GM21447 (cell line): ENCODE measurements at regions not wholly inside any gene's neighbourhood (a gene's known extent, or its start where the extent isn't known, plus 50 kb on each side); places are given as distances from the start of the nearest gene placed in this dataset.
A peak's percentile ranks its signal among the peaks of the same experiment; 100 is the strongest.
"Not testable (repeated sequence)": the region's sequence is repeated elsewhere in the genome, so short reads cannot be mapped to it uniquely, and the experiment has no call there.

Experiments
- ATAC-seq: cut with Tn5 transposase; IDR thresholded peaks from one replicate; pipeline ENCODE4 v1.9.1; 2021; ENCODE audit not compliant: unreplicated experiment

DNA sequence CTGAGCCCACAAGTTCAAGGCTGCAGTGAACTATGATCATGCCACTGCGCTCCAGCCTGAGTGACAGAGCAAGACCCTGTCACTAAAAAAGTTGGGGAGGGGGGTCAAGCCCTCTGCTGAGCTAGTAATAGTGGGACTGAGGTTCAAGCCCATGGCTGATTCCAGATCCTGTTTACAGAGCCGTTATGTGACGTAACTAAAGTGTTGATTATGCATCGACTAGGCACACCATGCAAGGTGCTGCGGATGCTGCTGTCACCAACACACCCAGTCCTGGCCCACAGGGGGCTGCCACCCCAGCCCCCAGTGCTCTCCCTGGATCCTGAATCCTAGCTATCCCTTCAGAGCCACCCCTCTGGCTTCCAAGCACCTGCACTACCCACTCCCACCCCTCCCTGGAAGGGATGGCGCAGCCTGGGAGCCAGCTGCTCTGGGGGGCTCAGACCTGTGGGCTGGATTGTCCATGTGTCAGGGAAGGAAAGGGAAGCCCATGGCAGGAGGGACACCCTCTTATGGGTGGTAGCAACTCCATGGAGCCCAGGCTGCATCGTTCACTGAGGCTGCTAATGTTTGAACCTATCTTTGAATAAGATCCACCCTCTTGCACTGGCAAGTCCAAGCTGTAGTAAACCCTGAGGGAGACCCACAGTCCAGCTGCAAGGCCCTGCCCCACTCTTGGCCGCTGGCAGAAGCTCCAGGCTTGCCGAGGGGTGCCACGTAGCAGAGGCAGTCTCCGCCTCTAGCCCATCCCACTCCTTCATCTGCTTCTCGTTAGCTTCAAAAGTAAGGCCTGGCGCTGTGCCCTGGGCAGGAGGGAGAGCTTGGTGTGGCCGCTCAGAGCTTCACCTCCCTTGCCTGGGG is 95.0 kb downstream of the SNX5 start:
- no peak for ATAC-seq

DNA sequence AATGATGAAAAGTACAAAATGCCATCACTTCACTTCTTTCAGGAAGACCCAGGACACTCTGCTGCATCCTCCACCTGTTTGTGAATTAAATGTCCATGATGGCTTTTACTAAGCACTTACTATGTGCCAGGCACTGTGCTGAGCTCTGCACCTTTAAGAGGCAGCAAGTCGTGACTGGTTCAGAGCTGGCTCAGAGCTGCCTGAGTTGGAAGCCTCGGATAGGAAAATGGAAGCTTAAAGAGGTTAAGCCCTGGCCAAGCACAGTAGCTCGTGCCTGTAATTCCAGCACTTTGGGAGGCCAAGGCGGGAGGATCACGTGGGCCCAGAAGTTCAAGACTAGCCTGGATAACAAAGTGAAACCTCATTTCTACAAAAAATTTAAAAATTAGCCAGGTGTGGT is 95.6 kb downstream of the SNX5 start:
- no peak for ATAC-seq

DNA sequence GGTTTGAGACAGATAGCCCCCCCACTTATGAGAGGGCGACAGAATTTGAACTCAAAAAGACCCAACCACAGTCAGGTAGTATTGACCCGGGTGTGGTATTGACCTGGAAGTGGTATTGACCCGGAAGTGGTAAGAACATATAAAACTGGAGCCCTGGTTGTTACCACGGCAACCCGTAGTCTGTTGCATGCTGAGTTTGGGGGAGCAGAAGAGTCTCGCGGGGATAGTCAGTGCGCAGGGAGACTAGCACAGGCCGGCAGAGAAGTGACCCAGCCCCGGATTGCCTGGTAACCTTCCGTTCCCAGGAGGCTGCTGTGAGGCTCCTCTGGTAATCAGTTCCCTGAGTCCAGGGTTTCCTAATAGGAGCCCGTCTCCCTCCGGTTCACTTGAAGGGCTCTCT is 96.2 kb downstream of the SNX5 start:
- no peak for ATAC-seq

DNA sequence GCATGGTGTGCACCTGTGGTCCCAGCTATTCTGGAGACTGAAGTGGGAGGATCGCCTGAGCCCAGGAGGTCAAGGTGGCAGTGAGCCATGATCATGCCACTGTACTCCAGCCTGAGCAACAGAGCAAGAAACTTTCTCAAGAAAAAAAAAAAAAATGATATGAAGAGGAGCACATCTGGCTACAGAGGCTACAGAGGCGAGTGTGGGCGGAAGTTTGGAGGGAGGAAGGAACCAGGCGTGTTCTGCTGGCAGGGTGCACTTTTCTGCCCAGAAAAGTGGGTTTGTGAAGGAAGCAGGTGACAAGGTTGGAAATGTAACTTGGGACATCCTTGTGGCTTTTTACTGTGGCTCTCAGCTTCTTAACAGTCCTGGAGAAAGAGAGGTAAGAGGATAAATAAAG is 96.7 kb downstream of the SNX5 start:
- no peak for ATAC-seq

DNA sequence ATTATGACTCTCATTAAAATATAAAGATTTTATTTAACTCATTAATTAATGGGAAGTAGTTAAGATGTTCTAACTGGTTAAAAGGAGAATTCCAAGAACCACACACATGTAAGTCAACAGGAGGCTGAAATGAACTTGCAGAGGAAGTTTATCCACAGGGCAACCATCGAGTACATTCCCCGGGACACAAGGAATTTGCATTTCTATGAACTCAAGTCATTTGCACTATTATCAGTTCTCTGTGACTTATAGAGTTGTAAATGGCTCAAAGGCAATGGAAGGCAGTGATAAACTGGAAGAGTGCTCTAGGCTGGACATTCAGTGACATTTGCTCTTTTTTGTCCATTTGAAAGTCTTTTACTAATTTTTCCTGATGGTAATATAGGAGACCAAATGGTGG is 97.4 kb downstream of the SNX5 start:
- ATAC-seq: no peak

DNA sequence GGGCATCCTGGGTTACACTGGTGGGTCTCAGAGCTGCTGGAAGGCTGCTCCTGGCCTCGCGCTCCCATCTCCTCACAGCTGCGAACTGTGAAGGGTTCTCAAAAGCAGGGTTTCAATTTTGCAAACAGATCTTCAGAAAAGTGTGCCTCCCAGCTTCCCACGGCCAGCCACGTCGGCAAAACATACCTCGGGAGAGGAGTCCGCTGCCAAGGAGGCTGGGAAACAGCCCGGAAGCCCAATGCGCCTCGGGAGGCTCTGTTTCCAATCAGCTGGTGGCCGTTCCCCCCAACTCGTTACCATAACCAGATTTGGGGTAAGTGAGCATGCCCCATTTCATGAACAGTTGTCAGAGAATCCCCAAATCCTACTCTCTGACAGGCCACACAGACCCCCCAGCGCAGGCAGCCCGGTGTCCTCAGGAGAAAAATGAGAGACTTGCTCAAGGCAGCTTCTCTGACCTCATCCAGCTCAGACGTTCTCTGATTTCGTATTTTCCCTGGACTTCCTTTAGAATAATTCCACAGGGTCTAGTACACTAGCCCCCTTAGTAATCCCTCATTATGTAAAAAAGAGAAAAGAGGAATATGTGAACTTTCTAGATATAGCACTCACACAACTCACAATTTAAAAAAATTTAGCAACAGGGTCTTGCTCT is 98.4 kb downstream of the SNX5 start:
- ATAC-seq: no peak

DNA sequence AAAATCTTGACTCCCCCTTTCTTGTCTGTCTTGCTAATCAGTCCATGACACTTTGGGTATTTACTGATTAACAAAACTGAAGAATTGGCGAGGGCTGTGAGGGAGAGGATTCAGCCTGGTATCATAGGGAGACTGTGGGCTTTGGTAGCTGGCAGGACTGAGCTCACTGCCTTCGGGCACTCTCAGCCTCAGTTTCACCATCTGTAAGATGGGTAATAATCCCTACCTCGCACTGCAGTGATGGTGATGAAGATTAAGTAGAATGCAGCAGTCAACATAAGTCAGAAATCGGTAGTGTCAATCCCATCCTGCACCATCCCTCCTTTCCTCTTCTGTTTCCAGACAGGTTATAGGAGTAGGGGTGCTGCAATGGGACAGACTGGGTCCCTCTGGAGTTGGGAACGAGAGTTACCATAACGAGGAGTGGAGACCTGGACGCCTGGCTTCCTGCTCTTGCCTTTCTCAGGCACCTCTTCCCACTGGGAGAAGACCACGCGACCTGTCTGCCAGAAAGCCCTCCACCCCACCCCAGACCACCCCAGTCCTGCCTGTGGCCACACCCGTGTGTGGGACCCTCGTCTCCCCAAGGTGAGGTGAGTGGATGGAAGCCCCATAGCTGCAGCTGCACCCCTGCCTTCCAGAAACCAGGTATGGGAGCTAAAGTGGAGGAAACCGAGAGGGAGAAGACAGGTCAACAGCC is 99.1 kb downstream of the SNX5 start:
- ATAC-seq: no peak

DNA sequence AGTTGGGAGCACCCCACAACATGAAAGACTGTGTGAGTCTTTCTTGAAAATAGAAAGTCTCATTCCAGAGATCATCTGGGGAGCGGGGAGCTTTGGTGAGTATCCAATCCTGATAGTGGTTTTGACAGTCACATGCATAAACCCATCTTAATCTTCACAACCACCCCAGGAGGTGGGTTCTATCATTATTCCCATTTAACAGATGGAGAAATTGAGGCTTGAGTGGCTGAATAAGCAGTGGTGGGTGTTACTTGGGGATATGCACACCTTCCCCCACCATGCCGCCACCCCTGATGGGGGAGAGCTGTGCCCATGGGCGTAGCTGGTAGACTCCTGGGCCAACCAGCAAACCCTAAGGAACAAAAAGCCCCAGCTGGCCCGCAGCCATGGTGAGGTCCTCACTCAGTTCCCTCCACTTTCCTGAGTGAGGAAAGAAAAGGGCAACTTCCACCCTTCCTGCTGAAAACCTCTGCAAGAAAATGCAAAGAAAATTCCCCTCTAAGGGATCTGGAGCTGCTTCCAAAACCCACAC is 99.8 kb downstream of the SNX5 start:
- no peak for ATAC-seq

DNA sequence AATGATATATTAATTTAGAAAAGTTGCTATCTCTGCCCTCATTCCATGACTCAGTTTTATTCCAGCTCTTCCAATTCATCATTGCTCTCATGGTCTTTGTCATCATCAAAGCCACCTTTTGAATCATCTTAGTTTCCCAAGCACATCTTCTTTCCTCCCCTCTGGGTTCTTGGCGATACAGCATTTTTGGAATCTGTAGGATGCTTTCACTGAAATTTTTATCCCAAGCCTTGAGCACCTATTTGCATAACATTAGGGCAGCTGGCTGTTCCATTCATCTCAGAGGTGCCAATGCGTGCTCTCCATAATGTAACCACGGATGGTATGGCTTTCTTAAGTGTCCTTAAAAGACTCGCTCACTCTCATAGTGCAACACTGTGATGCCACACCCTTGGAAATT is 100.4 kb downstream of the SNX5 start:
- no peak for ATAC-seq

DNA sequence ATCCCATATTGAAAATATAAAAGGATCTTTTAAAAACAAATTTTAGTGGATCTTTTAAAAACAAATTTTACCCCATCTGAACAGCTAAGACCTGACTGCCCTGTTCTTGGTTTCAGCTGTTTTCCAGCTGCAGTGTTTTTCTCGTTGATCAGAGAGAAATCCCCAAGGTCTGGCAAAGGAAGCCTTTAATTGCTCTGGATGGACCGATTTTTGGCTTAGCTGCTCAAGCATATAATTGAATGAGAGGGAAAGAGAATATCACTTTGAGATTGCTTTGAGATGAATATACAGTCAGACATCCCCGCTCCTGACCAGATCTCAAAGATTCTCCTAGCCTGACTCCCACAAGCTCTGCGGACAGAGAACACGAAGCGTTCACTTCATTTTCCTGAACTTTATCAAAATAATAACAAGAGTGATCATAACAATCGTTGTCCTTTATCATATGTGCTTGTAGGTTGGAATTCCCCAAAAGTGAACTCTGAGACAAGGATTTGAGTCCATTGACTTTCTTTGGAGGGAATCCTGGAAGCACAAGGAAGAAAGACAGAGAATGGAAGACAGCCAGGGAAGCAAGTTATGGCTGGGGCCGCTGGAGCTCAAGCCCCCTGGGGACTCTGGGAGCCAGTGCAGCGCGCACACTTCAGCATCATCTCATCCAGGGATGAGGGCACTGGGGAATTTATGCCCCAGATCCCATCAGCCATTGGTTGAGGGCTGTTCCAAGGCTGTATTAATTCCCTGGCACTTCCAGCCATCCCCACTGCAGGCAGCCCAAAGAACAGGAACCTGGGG is 101.3 kb downstream of the SNX5 start:
- no peak for ATAC-seq

DNA sequence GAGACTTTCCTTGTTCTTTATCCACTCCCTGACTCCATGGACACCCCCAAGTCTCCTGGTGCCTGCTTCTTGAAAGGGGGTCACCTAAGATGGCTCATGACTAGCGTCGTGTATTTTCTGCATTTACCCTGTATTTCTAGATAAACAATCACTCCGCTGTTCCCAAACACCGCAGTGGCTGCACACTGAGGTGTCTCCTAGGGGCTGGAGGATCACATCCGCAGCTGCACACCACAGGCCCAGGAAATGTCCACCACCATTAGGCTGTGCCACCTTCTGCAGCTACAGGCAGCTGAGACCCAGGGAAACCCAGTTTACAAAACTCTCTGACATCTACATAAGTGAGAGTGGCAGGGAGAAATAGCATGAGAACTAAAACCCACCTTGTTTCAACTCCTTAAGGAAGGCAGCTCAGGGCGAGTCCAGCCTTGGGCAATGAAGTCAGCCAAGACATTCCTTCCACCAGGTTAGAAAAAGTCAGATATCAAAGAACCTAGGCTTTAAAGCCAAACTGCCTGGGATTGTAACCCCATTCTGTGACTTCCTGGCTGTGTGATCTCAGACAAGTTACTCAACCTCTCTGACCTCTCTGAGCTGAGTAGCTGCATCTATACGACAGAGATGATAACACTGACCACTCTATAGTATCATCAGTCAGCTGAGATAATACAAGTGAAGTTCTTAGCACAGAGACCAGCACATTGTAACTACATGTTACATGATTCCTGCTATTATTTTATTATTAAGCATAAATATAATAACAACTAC is 102.2 kb downstream of the SNX5 start:
- no peak for ATAC-seq

DNA sequence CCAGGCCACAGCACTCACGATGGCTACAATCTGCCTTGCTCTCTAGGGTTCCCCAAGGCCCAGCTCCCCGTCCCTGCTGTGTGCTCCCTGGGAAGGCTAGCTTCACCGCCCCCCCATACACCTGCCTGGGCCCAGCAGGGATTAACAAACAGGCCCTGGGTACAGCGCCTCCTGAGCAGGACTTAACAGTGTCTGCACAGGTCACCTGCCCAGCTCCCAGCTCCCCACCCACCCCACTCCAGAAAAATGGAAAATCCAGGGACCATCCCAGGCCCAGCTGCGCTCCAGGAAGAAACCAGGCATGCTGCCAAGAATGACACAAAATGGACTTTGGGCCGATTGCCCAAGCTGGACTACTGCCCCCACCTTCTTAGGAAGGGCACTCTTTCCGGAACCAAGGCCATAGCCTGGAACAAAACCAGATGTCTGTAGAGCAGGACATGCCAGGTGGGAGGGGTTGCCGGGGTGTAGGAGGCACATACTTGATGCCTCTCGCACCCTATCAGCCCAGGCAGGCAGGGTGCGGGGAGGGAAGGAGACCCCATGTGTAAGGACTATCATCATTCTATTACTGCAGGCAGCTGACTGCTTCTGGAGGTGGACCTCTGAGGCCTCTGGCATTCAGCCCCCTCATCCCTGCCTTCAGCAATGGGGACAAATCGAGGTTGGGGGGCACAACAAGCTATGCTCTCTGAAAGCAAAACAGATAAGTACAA is 104.9 kb downstream of the SNX5 start:
- no peak for ATAC-seq

DNA sequence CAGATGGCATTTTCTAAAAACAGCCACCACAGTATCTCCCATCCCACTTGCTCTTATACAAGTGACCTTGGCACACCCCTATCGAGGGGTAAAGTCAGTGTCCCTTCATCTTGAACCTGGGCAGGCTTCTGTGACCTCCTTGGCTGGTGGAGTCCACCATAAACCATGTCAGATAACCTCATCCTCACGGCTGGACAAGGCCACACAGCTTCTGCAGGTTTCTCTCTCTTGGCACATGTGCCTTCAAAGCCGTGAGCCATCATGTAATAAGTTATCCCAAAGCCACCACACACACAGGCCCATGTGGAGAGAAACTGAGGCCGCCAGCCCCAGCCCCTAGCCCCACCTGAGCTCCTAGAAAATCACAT is 105.4 kb downstream of the SNX5 start:
- no peak for ATAC-seq

DNA sequence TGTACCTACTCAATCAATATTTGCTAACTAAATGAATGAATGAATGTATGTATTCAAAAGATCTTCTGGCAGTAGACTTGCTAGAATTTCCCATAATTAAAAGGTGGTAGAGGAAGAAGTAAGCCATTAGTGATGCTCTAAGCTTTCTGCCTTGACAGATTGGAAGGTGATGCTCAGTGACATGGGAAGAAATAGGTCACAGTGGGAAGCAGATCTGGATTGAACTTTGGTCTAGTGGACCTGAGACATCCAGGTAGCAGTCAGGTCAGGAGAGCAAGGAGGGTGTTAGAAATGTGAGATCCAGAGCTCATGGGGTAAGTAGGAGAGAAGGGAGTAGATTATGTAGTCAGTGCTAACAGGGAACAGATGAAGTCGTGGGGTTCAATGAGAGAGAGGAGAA is 106.4 kb downstream of the SNX5 start:
- ATAC-seq: no peak

DNA sequence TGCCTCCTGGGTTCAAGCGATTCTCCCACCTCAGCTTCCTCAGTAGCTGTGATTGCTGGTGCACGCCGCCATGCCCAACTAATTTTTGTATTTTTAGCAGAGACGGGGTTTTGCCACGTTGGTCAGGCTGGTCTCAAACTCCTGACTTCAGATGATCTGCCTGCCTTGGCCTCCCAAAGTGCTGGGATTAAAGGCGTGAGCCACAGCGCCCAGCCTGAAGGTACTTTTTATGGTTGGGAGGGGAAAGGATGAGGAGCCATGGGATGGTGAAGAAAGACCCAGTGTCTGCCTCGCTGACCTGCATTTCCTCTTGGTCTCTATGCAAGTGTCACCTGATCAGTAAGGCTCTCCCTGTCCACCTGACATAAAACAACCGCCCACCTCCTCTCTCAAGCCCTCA is 107.0 kb downstream of the SNX5 start:
- not testable (repeated sequence) for ATAC-seq

DNA sequence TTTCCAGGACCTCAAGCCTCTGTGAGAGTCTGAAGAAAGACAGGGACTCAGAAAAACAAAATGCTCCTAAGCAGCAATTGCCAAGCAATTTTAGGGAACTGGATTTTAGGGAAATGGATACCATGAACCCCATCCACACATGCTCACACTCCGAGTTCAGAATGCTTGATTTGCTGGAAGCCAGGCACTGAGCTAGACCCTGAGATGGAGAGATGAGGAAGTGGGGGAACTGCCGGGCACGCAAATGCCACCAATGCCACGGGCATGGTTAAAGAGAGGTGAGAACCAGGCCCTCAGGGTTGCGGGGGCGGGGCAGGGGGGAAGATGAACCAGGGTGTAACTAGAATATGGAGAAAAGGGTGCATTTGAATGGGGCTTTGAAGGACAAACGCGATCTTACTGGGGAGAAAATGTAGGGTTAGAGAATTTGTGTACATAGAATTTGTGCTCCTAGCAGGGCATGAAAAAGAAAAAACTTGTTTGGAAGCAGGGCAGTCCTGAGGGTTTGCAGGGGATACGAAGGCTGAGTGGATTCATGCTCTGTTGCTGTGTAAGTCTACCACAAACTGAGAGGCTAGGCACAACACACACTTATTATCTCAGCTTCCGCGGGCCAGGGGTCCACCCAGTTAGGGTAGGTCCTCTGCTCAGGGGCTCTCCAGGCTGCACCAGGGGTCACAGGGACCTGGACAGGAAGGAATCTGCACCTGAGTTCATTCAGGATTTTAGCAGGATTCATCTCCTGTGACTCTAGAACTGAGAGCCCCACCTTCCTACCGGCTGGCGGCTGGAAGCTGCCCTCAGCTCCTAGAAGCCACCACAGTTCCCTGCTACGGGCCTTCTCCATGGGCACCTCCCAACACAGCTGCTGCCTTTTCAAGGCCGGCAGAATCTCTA is 108.0 kb downstream of the SNX5 start:
- no peak for ATAC-seq

DNA sequence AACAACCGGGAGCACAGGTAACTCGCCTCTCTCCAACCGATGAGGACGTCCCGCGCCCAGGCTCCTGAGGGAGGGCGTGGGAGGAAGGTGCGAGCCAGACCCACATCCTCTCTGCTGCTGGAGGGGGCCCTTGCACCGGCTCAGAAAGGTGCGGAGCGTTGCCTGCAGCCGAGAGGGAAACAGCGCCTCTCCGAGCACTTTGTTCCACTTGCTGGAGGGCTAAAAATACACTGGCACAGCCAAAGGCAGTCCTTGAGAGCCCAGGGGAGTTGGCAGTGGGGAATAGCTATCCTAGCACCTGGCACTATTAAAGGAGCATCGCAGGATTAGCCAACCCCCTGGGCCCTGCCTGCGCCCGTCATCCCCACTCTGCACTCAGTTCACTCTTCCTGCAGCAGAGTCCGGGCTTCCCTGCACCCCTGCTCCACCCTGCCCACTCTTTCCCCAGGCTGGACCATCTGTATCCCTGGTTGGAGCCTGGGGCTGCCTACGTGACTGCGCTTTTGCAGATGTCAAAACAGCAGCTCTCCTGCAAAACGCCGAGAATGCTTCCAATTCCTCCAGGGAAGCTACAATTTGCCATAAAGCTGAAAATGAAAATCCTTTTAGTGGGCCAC is 108.9 kb downstream of the SNX5 start:
- no peak for ATAC-seq

DNA sequence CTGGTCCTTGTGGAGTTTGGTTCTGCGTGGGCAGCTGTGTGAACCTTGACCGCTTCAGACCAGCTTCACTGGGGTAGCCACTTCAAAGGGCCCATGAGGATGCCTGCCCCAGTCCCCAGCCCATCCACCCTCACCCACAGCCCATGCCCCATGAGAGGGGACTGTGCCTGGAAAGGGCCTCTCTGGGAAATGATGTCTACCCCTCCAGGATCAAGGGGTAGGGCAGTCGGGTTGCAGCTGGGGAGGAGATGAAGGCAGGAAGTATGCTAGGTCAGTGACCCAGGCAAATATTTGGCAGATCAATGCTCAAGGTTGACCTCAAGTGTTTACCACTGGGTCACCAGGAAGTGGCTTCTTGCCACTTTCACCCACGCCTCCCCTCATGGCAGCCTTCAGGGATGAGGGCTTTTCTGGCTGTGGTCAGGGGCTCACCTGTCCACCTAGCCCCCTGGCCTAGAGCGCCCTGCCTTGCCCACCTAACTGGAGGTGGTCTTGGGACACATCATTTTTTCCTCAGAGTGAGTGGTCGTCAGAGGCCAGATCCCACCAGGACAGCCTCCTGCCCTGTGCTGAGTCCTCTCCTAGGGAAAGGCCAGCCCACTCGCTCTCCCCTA is 109.5 kb downstream of the SNX5 start:
- ATAC-seq: peak; percentile 50
